AG04450 (cell line): ENCODE measurements at regions not wholly inside any gene's neighbourhood (a gene's known extent, or its start where the extent isn't known, plus 50 kb on each side); places are given as distances from the start of the nearest gene placed in this dataset.

Experiments
- CTCF ChIA-PET: fragments of 300-600, 350-600 bp; formaldehyde crosslinking; extraction: SDS; loops from one replicate; lab custom pipeline; 2022; ENCODE audit warnings: antibody characterized with exemption, inconsistent platforms; lab: Charles Lee
- POLR2A ChIA-PET: fragments of 350-600 bp; formaldehyde crosslinking; extraction: SDS; loops from one replicate; lab custom pipeline; 2021; ENCODE audit warnings: antibody characterized with exemption, inconsistent platforms; lab: Yijun Ruan, JAX
- DNase-seq: peaks from one replicate; pipeline ENCODE4 v3.0.0-alpha.2; 2011; ENCODE audit warnings: low read depth, low spot score
- H3K27ac ChIP-seq: one replicate; pipeline ENCODE4 v1.5.1; 2012; ENCODE audit warnings: low read depth, low read length, control low read depth
- H3K27me3 ChIP-seq: one replicate; pipeline ENCODE4 v1.6.0; 2012; ENCODE audit warnings: low read length; ENCODE audit not compliant: control insufficient read depth, insufficient read depth
- H3K4me3 ChIP-seq: 2 replicates; pipeline ENCODE4 v1.5.1; 2011; ENCODE audit warnings: mild to moderate bottlenecking, low read depth, low read length, control low read depth
- H3K9me3 ChIP-seq: 2 replicates; pipeline ENCODE4 v1.5.1; 2012; ENCODE audit warnings: low read length; ENCODE audit not compliant: control insufficient read depth, insufficient read depth
- TF ChIP-seq, protein P1 (sequence below): IDR thresholded peaks from 2 replicates; pipeline ENCODE4 v1.5.1; 2011; ENCODE audit warnings: low read depth, low read length, control low read depth, inconsistent platforms

DNA sequence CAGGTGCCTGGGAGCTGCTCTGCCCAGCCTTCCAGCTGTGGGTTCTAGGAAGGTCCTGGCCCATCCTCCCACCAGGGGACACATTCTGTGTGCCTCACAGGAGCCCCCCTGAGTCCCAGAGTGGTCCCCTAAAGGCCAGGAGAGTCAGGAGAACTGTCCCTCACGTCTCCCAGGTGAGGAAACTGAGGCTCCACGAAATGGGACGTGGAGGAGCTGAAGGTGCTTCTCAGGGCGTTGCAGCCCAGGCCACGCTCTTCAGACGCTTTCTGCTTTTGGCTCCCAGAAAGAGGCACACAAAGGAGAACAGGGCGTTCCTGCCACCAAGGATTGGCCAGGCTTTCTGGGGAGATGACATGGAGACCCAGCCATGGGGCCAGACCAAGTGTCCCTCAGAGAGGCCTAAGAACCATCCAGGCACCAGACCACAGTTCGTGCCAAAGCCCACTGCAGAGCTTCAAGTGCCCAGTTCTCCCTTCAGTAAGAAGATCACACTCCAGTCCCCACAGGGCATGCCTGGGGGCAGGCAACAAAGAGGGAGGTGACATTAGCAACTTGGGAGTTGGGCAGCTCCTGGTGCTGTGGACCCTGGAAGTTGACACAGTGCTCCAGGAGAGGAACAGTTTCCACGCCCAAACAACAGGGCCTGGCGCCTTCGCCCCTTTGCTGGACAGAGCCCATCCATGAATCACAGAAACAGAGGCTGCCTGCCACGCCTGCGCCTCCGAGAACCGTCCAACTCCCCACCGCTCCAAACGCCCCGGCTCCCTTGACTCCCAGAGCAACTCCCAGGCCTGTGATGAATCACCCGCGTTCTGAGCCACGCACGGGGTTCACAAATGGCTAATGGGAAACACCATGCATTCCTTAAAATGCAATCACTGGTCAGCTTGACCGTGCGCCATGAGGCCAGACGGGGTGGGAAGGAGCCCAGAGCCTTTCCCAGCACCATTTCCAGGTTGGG is 589.2 kb downstream of the BRD1 start:
- H3K4me3 ChIP-seq, result no peak overlapping the region
- H3K9me3 ChIP-seq, result peaks cover 88% of the 10 kb centered on the region
- H3K27me3 ChIP-seq, result no peaks in the 10 kb centered on the region
- CTCF ChIA-PET, result no interaction called here
- POLR2A ChIA-PET, result no interaction called here
- TF ChIP-seq, protein P1, sequence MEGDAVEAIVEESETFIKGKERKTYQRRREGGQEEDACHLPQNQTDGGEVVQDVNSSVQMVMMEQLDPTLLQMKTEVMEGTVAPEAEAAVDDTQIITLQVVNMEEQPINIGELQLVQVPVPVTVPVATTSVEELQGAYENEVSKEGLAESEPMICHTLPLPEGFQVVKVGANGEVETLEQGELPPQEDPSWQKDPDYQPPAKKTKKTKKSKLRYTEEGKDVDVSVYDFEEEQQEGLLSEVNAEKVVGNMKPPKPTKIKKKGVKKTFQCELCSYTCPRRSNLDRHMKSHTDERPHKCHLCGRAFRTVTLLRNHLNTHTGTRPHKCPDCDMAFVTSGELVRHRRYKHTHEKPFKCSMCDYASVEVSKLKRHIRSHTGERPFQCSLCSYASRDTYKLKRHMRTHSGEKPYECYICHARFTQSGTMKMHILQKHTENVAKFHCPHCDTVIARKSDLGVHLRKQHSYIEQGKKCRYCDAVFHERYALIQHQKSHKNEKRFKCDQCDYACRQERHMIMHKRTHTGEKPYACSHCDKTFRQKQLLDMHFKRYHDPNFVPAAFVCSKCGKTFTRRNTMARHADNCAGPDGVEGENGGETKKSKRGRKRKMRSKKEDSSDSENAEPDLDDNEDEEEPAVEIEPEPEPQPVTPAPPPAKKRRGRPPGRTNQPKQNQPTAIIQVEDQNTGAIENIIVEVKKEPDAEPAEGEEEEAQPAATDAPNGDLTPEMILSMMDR, result no peak
- DNase-seq, result no peak
- H3K27ac ChIP-seq, result no peak overlapping the region

DNA sequence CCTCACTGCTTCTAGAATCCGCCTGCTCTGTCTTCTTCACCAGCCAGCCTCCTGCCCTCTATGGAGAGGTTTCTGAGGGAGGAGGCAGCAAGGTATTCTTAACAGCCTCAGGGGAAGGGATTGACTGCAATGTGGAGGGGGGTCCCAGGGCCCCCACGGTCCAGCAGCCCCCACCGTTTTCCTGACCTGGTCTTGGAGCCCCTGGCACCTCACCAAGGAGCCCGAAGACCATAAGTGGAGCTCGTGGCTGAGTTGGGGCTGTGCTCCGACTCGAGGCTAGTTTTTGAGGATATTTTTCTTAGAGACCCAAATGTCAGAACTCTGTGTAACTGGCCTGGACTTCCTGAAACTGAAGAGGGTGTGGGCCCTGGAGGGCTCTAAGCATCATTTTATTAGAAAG is 590.0 kb downstream of the BRD1 start:
- no peak for DNase-seq
- Histone ChIP-seq H3K4me3 (no peak overlapping the region), H3K27ac (no peak overlapping the region), H3K27me3 (no peaks in the 10 kb centered on the region), H3K9me3 (peaks cover 92% of the 10 kb centered on the region)
- TF ChIP-seq, protein P1, result no peak
- POLR2A ChIA-PET, result no interaction called here
- CTCF ChIA-PET, result no interaction called here

DNA sequence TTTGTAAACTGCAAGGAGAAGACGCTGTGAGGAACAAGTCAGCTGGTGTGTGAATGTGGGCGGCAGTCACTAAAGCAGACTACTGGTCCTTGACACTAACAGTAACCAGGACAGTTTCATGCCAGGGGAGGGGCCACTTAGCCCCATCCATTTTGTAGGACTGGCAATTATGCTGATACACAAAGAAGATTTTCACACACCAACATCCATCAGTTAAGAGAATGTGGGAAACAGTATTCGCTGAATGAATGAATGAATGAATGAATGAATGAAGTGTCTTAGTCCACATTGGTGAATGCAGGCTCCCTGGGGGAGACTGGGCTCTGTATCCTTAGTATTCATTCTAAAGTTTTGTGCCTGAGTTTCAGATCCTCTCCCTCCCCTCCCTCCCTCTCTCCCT is 590.4 kb downstream of the BRD1 start:
- TF ChIP-seq, protein P1, result no peak
- Histone ChIP-seq H3K27me3 (no peaks in the 10 kb centered on the region), H3K27ac (no peak overlapping the region), H3K4me3 (no peak overlapping the region), H3K9me3 (peaks cover 92% of the 10 kb centered on the region)
- CTCF ChIA-PET, result no interaction called here
- DNase-seq, result no peak
- POLR2A ChIA-PET, result no interaction called here

DNA sequence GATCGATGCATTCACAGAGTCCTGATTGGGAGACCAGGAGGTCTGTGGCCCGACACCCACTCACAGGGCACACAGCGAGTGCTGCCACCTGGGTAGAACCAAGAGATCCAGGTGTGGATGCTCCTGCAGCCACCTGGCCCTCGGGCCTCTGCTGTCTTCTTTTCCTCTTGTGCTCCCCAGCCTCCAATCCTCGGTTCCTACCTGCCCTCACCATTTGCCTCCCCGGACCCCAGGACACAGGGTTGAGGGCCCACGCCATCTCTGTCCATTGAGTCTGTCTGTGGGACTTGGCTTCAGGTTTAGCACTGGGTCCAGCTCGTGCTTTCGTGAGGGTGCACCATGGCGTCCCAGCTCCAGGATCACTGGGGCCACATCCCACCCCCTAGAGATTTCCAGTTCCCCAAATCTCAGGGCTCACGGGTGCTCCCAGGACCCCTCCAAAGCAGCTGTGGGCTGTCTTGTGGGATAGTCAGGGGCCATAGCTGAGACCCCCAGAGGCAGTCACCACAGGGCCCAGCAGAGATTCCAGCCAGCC is 591.1 kb downstream of the BRD1 start:
- no peaks in the 10 kb centered on the region for H3K27me3 ChIP-seq
- H3K4me3 ChIP-seq, result no peak overlapping the region
- peaks cover 96% of the 10 kb centered on the region for H3K9me3 ChIP-seq
- ChIA-PET POLR2A (no interaction called here), CTCF (no interaction called here)
- TF ChIP-seq, protein P1, result no peak
- no peak for DNase-seq
- no peak overlapping the region for H3K27ac ChIP-seq
